MV-4-11 (cell line): ENCODE measurements at regions not wholly inside any gene's neighbourhood (a gene's known extent, or its start where the extent isn't known, plus 50 kb on each side); places are given as distances from the start of the nearest gene placed in this dataset.
"Not testable (repeated sequence)": the region's sequence is repeated elsewhere in the genome, so short reads cannot be mapped to it uniquely, and the experiment has no call there.

Experiments
- DNase-seq: peaks from one replicate; lab custom pipeline; 2025; lab: John Stamatoyannopoulos, UW

GRCh38 chr14:48584031-48584430 is 908.6 kb upstream of the MDGA2 start:
- peak; percentile 85 for DNase-seq

- no peak for DNase-seq
Measured at GRCh38 chr14:48582938-48583337, 907.5 kb upstream of the MDGA2 start.

- no peak for DNase-seq
Measured at GRCh38 chr14:48580692-48581091, 905.3 kb upstream of the MDGA2 start.

- DNase-seq = no peak
Measured at GRCh38 chr14:48575772-48576171, 900.4 kb upstream of the MDGA2 start.

GRCh38 chr14:48568688-48569087 is 893.3 kb upstream of the MDGA2 start:
- DNase-seq = no peak

- DNase-seq = no peak
Measured at GRCh38 chr14:48568252-48568651, 892.8 kb upstream of the MDGA2 start.

GRCh38 chr14:48563489-48563888 is 888.1 kb upstream of the MDGA2 start:
- DNase-seq = no peak

GRCh38 chr14:48561438-48561837 is 886.0 kb upstream of the MDGA2 start:
- DNase-seq = not testable (repeated sequence)

GRCh38 chr14:48560421-48560820 is 885.0 kb upstream of the MDGA2 start:
- DNase-seq = no peak

- DNase-seq = no peak
Measured at GRCh38 chr14:48553443-48553842, 878.0 kb upstream of the MDGA2 start.

- peak; percentile 39 for DNase-seq
Measured at GRCh38 chr14:48546996-48547395, 871.6 kb upstream of the MDGA2 start.

- DNase-seq = no peak
Measured at GRCh38 chr14:48537600-48537999, 862.2 kb upstream of the MDGA2 start.

- DNase-seq = no peak
Measured at GRCh38 chr14:48536318-48536717, 860.9 kb upstream of the MDGA2 start.

GRCh38 chr14:48527832-48528231 is 852.4 kb upstream of the MDGA2 start:
- no peak for DNase-seq

GRCh38 chr14:48526307-48526706 is 850.9 kb upstream of the MDGA2 start:
- DNase-seq = no peak

- DNase-seq = no peak
Measured at GRCh38 chr14:48504921-48505320, 829.5 kb upstream of the MDGA2 start.

GRCh38 chr14:48490756-48491155 is 815.4 kb upstream of the MDGA2 start:
- no peak for DNase-seq

- no peak for DNase-seq
Measured at GRCh38 chr14:48473944-48474343, 798.5 kb upstream of the MDGA2 start.

GRCh38 chr14:48456051-48456450 is 780.6 kb upstream of the MDGA2 start:
- no peak for DNase-seq

GRCh38 chr14:48454887-48455286 is 779.5 kb upstream of the MDGA2 start:
- DNase-seq = no peak

- DNase-seq = no peak
Measured at GRCh38 chr14:48452437-48452995, 777.1 kb upstream of the MDGA2 start.

GRCh38 chr14:48435221-48435620 is 759.8 kb upstream of the MDGA2 start:
- DNase-seq = no peak

- DNase-seq = no peak
Measured at GRCh38 chr14:48430805-48431204, 755.4 kb upstream of the MDGA2 start.

GRCh38 chr14:48429512-48429911 is 754.1 kb upstream of the MDGA2 start:
- DNase-seq = no peak
